NCI-H2196 treated with DMSO at 0.1 percent for 48 hours (cell line): ENCODE measurements at regions not wholly inside any gene's neighbourhood (a gene's known extent, or its start where the extent isn't known, plus 50 kb on each side); places are given as distances from the start of the nearest gene placed in this dataset.

Experiments
- DNase-seq: peaks from one replicate; lab custom pipeline; 2025; ENCODE audit not compliant: unreplicated experiment; lab: John Stamatoyannopoulos, UW

- no peak for DNase-seq
Observed at GRCh38 chr15:63454503-63455211, 49.7 kb upstream of the USP3 start.
